Activated T-cell treated with anti-CD3 and anti-CD28 coated beads for 48 hours (primary cell): ENCODE measurements at regions not wholly inside any gene's neighbourhood (a gene's known extent, or its start where the extent isn't known, plus 50 kb on each side); places are given as distances from the start of the nearest gene placed in this dataset.

Experiments used
- DNase-seq: peaks from one replicate; pipeline ENCODE4 v3.0.0-alpha.2; 2020; ENCODE audit warnings: low read depth

DNA sequence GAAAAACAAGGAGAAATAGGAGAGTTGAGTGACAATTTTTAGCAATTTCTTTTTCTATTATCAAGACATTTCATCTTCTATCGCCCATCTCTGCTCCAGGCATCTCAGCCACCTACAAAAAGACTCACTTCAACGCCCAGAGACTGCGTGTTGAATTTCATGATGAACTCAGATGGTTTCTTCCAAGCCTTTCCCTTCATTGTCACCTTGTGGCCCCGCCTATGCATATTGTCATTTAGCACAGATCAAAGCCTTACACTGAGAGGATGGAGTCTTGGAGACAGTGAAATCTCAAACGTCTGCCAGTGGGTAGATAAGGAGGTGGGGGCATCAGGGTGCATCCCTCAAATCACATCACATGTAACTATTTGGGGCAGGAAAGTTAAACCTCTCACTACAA is 319.4 kb downstream of the SIPA1L2 start:
- no peak for DNase-seq

GRCh38 chr1:232308616-232309015 is 321.3 kb downstream of the SIPA1L2 start:
- DNase-seq, result no peak

- no peak for DNase-seq
Observed at GRCh38 chr1:232307296-232308017, 322.5 kb downstream of the SIPA1L2 start.

DNA sequence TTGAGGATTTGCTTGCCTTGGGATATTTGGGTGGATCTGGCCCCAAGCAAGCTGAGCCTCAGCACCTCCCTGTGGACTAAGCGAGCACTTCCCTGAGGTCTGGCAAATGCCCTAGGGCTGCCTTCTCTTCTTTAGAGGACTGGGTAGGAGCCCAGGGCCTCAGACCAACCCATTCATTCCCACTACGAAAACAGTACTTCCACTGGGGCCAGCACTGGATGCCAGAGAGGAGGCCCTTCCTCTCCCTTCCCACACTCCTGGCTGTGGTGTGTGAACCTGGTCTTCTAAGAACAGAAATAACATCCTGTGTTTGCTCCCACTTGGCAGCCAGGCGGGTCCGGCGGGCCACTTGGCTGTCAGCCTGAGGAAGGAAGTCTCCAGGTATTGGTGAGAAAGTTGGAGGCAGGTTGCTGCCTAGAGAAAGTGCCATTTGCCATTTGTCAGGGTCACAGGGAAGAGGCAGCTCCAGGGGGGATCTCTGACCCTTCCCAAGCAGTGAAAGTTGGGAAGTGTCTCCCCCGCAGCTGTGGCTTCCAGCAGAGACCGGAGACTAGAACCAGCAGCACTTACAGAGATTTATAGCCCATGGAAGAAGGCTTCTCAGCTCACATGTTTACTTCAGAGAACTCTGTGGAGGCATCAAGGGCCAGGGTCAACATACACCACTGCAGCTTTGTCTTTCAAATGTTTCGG is 323.5 kb downstream of the SIPA1L2 start:
- no peak for DNase-seq

GRCh38 chr1:232305050-232305449 is 324.9 kb downstream of the SIPA1L2 start:
- DNase-seq, result no peak

GRCh38 chr1:232303222-232303620 is 326.7 kb downstream of the SIPA1L2 start:
- DNase-seq, result no peak

GRCh38 chr1:232302376-232303221 is 327.3 kb downstream of the SIPA1L2 start:
- no peak for DNase-seq

DNA sequence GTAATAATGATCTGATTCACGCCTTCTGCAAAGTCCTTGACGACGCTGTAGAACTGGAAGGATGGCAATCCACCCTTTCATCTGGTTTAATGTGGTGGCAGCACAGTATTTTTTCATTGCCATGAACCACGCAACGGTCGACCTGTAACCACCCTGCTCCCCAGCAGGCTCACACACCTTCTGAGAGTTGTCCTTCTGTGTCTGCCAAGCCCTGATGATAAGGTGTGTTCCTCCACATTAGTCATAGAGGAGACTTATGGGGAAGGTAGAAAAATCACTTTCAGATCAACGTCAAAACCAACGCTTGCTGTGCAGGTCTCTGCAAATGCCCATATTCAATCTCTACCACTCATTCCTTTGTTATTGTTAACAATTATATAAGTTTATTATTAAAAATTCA is 328.7 kb downstream of the SIPA1L2 start:
- DNase-seq, result no peak

- DNase-seq, result no peak
Observed at GRCh38 chr1:232300466-232300865, 329.5 kb downstream of the SIPA1L2 start.

GRCh38 chr1:232296461-232296860 is 333.5 kb downstream of the SIPA1L2 start:
- DNase-seq, result no peak

- no peak for DNase-seq
Observed at GRCh38 chr1:232293361-232293760, 336.6 kb downstream of the SIPA1L2 start.

DNA sequence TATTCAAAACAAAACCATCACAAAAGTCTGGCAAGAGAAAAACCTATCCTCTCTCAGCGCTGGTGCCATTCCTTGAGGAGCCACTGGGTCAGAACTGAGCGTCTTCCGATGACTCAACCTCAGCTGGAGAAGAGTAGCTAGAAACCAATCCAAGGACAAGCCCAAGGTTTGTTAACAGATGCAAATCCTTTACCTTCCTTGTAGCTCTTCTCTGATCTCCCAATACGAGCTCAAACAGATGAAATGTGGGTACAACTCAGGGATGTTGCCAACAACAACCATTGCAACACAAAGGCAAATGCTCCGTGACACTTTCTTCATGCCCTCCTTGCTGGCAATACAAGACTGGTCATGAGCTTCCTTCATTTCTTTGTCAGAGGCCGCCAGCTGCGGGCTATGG is 337.1 kb downstream of the SIPA1L2 start:
- DNase-seq, result no peak

GRCh38 chr1:232292239-232292638 is 337.7 kb downstream of the SIPA1L2 start:
- no peak for DNase-seq

- DNase-seq, result no peak
Observed at GRCh38 chr1:232291681-232292080, 338.3 kb downstream of the SIPA1L2 start.

- no peak for DNase-seq
Observed at GRCh38 chr1:232291261-232291660, 338.7 kb downstream of the SIPA1L2 start.

DNA sequence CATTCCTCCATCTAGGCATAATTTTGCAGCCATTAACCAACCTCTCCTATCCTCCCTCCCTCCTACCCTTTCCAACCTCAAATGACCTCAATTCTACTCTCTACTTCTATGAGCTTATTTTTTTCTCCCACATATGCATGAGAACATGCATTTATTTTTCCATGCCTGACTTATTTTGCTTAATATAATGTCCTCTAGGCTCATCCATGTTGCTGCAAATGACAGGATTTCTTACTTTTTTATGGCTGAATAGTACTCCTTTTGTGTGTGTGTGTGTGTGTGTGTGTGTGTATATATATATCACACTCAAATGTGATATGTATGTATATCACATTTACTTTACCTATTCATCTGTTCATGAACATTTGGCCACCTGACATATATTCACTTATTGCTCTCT is 339.4 kb downstream of the SIPA1L2 start:
- DNase-seq, result no peak

DNA sequence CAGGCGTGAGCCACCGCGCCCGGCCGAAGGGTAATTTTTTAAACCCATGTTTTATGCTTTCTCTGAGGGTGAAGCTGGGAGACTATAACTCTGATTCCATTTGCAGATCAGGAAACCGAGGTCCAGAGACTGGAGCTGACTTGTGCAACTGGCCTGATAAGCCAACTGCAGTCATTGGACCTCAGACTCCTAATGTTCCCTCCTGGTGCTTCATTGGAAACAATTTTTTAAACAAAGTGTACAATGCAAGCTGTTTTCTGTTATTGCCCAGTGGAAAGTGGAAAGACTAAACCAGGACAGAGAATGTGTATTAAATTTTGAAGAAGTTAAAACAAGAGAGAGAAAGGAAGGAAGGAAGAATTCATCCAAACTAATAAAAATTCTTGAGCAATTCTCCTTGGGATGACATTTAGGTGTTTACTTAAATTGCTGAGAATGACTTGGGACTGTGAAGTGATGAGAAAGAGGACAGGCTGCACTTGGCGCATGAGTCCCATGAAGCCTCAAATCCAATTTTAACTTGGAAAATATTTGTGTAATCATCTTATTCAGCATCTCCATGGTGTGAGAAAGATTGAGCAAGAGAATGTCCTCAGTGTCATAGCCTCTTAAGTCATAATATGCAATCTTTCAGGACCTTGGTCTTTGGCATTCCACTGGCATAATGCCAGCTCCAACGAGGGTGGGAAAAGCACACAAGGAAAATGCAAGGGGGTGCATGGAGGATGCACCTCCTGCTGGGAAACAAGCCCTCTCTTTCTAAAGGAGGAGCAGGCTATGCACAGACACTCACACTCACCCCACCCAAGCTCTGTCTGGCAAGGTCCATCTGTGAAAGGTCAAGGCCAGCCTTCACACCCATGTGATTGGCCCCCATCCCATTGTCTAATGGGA is 342.0 kb downstream of the SIPA1L2 start:
- DNase-seq, result no peak

GRCh38 chr1:232285138-232285537 is 344.8 kb downstream of the SIPA1L2 start:
- no peak for DNase-seq

DNA sequence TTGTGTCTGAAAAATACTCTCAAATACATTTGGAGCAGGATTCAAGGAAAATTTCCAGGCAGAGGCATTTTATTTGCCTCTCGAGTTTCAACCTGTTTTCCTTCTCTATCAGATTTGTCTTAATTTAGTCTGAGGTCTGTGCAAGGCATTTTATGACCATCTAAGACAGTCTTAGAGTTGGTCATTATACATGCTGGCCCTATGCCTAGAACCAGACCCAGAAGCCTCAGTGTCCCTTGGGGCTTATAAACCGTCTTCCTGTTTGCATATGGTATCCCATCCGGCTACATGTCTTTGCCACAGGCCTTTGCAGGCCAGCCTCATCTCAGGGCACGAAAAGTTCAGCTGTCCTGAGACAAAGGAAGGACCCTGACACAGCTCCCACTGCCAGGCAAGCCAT is 346.1 kb downstream of the SIPA1L2 start:
- DNase-seq, result no peak

GRCh38 chr1:232282498-232282897 is 347.4 kb downstream of the SIPA1L2 start:
- no peak for DNase-seq

- DNase-seq, result no peak
Observed at GRCh38 chr1:232280910-232281309, 349.0 kb downstream of the SIPA1L2 start.

- DNase-seq, result no peak
Observed at GRCh38 chr1:232279909-232280400, 350.0 kb downstream of the SIPA1L2 start.
